SK-N-SH treated with all-trans-retinoic acid at 6 μM for 48 hours (cell line): ENCODE measurements at regions not wholly inside any gene's neighbourhood (a gene's known extent, or its start where the extent isn't known, plus 50 kb on each side); places are given as distances from the start of the nearest gene placed in this dataset.

Source experiments
- ARNTL ChIP-seq: fragments of 450-650 bp; formaldehyde crosslinking; IDR thresholded peaks from 2 replicates; pipeline ENCODE4 v1.5.0; 2020; ENCODE audit warnings: low read depth, mild to moderate bottlenecking, moderate library complexity, borderline replicate concordance
- BACH2 ChIP-seq: fragments of 250-450 bp; sonication (Bioruptor Pico); IDR thresholded peaks from 2 replicates; pipeline ENCODE4 v1.9.0; 2021; ENCODE audit warnings: mild to moderate bottlenecking, borderline replicate concordance
- CREB5 ChIP-seq: fragments of 250-450 bp; sonication (Bioruptor Pico); IDR thresholded peaks from 2 replicates; pipeline ENCODE4 v1.5.1; 2020; ENCODE audit warnings: low read depth, mild to moderate bottlenecking, moderate library complexity
- ISL1 ChIP-seq: fragments of 250-450 bp; sonication (Bioruptor Pico); IDR thresholded peaks from 2 replicates; pipeline ENCODE4 v2.1.2; 2022; ENCODE audit warnings: mild to moderate bottlenecking, moderate library complexity
- OSR1 ChIP-seq: fragments of 250-450 bp; sonication (Bioruptor Pico); IDR thresholded peaks from 2 replicates; pipeline ENCODE4 v1.8.0; 2022; ENCODE audit warnings: moderate library complexity, mild to moderate bottlenecking, inconsistent platforms
- POU6F1 ChIP-seq: fragments of 250-450 bp; sonication (Bioruptor Pico); IDR thresholded peaks from 2 replicates; pipeline ENCODE4 v1.8.0; 2021; ENCODE audit warnings: low read depth, mild to moderate bottlenecking, moderate library complexity, borderline replicate concordance
- PPARA ChIP-seq: fragments of 250-450 bp; sonication (Bioruptor Pico); IDR thresholded peaks from 2 replicates; pipeline ENCODE4 v1.5.0; 2020; ENCODE audit warnings: mild to moderate bottlenecking, borderline replicate concordance
- RARB ChIP-seq: fragments of 250-450 bp; sonication (Bioruptor Pico); IDR thresholded peaks from 2 replicates; pipeline ENCODE4 v1.8.0; 2021; ENCODE audit warnings: mild to moderate bottlenecking, moderate library complexity
- SNAI2 ChIP-seq: fragments of 250-450 bp; sonication (Bioruptor Pico); IDR thresholded peaks from 2 replicates; pipeline ENCODE4 v1.5.0; 2020; ENCODE audit warnings: mild to moderate bottlenecking, moderate library complexity
- ZC3H10 ChIP-seq: fragments of 250-450 bp; sonication (Bioruptor Pico); IDR thresholded peaks from 2 replicates; pipeline ENCODE4 v1.5.1; 2021; ENCODE audit warnings: mild to moderate bottlenecking, moderate library complexity
- ZFP3 ChIP-seq: fragments of 250-450 bp; sonication (Bioruptor Pico); IDR thresholded peaks from 2 replicates; pipeline ENCODE4 v1.5.0; 2020; ENCODE audit warnings: mild to moderate bottlenecking, moderate library complexity
- ZNF8 ChIP-seq: fragments of 450-650 bp; formaldehyde crosslinking; IDR thresholded peaks from 2 replicates; pipeline ENCODE4 v1.5.0; 2020; ENCODE audit warnings: mild to moderate bottlenecking, moderate library complexity

DNA sequence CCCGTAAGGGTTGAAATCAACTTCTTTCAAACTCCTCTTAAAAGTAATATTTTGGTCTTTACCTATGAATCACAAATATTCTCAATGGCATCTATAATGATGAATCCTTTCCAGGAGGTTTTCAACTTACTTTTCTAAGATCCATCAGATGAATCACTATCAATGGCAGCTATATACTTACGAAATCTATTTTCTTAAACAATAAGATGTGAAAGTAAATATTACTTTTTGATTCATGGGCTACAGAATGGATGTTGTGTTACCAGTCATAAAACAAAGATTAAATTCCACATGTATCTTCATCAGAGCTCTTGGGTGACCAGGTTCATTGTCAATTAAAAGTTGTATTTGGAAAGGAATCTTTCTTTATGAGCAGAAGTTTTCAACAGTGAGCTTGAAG, 1877.7 kb upstream of the ACO1 start:
- TF ChIP-seq BACH2 (CRISPR knock-in tag) (no peak), CREB5 (CRISPR knock-in tag) (no peak), PPARA (CRISPR knock-in tag) (no peak), ARNTL (CRISPR knock-in tag) (no peak), OSR1 (CRISPR knock-in tag) (no peak), RARB (CRISPR knock-in tag) (no peak), POU6F1 (CRISPR knock-in tag) (no peak), ZNF8 (no peak), ISL1 (no peak), ZFP3 (no peak), ZC3H10 (CRISPR knock-in tag) (no peak), SNAI2 (no peak)
